Esophagus squamous epithelium (tissue), 5 donors: ENCODE measurements at regions not wholly inside any gene's neighbourhood (a gene's known extent, or its start where the extent isn't known, plus 50 kb on each side); places are given as distances from the start of the nearest gene placed in this dataset.
"Not testable (repeated sequence)": the region's sequence is repeated elsewhere in the genome, so short reads cannot be mapped to it uniquely, and the experiment has no call there.

Experiments used
- DNase-seq: peaks from one replicate; lab custom pipeline; 2025; lab: John Stamatoyannopoulos, UW
- H3K27ac ChIP-seq, 4 donors: fragments of 200-600 bp; sonication (generic); one replicate each; pipeline ENCODE4 v1.5.1; 2016 to 2019; ENCODE audit warnings: mild to moderate bottlenecking in 1 of 4
- H3K27me3 ChIP-seq, 4 donors: fragments of 200-600 bp; sonication (generic); 1 replicate in 3 of 4; 2 replicates in 1 of 4; pipeline versions ENCODE4 v1.5.1 to v1.6.0; 2017 to 2021; ENCODE audit warnings: antibody characterized with exemption in 1 of 4
- H3K36me3 ChIP-seq, 3 donors: fragments of 200-600 bp; sonication (generic); one replicate each; pipeline ENCODE4 v1.5.1; 2016 to 2019
- H3K4me1 ChIP-seq, 3 donors: fragments of 200-600 bp; sonication (generic); one replicate each; pipeline ENCODE4 v1.5.1; 2017 to 2019
- H3K4me3 ChIP-seq, 4 donors: fragments of 200-600 bp; sonication (generic); 1 replicate in 3 of 4; 2 replicates in 1 of 4; pipeline ENCODE4 v1.5.1; 2016 to 2019; ENCODE audit warnings: mild to moderate bottlenecking in 2 of 4, moderate library complexity in 1 of 4
- H3K9me3 ChIP-seq, 3 donors: fragments of 200-600 bp; sonication (generic); one replicate each; pipeline ENCODE4 v1.5.1; 2016 to 2019
- POLR2A ChIP-seq, 4 donors: fragments of 450-650 bp; IDR thresholded peaks; one replicate each; pipeline ENCODE4 v1.6.1; 2017; ENCODE audit warnings: antibody characterized with exemption in 4 of 4, mild to moderate bottlenecking in 4 of 4, moderate library complexity in 3 of 4
- WGBS, 2 donors: methylation state at CpG; one replicate each; pipeline ENCODE4 v1.1.5; 2018; 5-methylcytosine and 5-hydroxymethylcytosine counted together
- intact Hi-C: fragments of 100-400 bp; cut with DNase I; formaldehyde crosslinking; loops from one replicate; pipeline ENCODE4 v1.15.0; 2022
- TF ChIP-seq, protein P1 (sequence below), 6 experiments: fragments of 450-650 bp in 4 of 6; fragments of 200-600 bp in 2 of 6; sonication (generic) in 2 of 6; IDR thresholded peaks; one replicate each; pipeline ENCODE4 v1.5.1; 2016 to 2019; ENCODE audit warnings: antibody characterized with exemption in 6 of 6, mild to moderate bottlenecking in 4 of 6, moderate library complexity in 4 of 6
- donor health status: DM: yes; HTN: yes; CAD: no.

DNA sequence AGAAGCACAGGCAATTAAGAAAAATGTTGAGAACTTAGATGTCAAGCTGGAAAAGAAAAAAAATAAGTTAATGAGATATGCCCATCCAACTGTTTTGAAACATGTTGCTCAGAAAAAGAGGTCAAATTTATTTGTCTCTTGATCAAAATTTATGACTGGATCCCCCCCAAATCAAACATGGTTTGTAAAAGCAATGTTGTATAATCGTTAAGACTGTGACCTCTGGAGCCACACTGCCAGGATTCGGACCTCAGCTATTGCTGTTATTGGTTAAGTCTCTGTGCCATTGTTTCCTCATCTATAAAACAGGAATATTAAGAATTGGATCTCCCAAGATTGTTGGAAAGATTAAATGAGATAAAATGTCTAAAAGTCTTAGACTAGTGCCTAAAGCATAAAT lies 51.9 kb upstream of the LRRK2 start:
- no peak overlapping the region for H3K27ac ChIP-seq
- H3K27me3 ChIP-seq, result no peaks in the 10 kb centered on the region
- no peaks in the 10 kb centered on the region for H3K36me3 ChIP-seq
- H3K4me1 ChIP-seq, result no peaks in the 10 kb centered on the region
- intact Hi-C loops, result no loop called here
- H3K9me3 ChIP-seq, result no peaks in the 10 kb centered on the region
- no peak for DNase-seq
- WGBS, 2 donors, result 52 to 75% methylated on average over 2 of the region's 2 CpGs
- TF ChIP-seq, protein P1, sequence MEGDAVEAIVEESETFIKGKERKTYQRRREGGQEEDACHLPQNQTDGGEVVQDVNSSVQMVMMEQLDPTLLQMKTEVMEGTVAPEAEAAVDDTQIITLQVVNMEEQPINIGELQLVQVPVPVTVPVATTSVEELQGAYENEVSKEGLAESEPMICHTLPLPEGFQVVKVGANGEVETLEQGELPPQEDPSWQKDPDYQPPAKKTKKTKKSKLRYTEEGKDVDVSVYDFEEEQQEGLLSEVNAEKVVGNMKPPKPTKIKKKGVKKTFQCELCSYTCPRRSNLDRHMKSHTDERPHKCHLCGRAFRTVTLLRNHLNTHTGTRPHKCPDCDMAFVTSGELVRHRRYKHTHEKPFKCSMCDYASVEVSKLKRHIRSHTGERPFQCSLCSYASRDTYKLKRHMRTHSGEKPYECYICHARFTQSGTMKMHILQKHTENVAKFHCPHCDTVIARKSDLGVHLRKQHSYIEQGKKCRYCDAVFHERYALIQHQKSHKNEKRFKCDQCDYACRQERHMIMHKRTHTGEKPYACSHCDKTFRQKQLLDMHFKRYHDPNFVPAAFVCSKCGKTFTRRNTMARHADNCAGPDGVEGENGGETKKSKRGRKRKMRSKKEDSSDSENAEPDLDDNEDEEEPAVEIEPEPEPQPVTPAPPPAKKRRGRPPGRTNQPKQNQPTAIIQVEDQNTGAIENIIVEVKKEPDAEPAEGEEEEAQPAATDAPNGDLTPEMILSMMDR (IDR thresholded peaks at IDR 0.05), result no peak
- TF ChIP-seq POLR2A (IDR thresholded peaks at IDR 0.05), result no peak
- no peak overlapping the region for H3K4me3 ChIP-seq

DNA sequence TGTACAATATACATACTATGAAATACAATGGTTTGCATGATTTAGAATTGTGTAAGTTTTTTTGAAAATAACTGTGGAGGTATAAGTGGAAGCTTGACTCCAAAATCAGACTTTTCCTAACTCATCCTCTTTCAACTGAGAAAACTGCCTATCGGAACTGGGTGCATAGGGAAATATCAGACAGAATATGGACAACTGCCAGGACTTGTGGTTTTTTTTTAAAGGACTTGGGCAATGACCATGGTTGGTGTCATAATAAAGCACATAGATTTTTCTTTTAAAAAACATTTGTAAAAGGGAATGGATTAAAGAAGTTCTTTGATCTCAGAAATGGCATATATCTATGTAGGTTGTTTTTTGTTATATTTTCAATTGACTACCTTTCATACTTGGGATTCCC lies 53.3 kb upstream of the LRRK2 start:
- DNase-seq, result no peak

GRCh38 chr12:40171066-40171465 lies 53.7 kb upstream of the LRRK2 start:
- no peak for DNase-seq
- Histone ChIP-seq H3K27ac (no peak overlapping the region), H3K4me1 (no peaks in the 10 kb centered on the region), H3K36me3 (no peaks in the 10 kb centered on the region), H3K4me3 (no peak overlapping the region), H3K9me3 (no peaks in the 10 kb centered on the region), H3K27me3 (no peaks in the 10 kb centered on the region)
- intact Hi-C loops, result no loop called here
- TF ChIP-seq, protein P1 (IDR thresholded peaks at IDR 0.05), result no peak
- no peak for TF ChIP-seq POLR2A (IDR thresholded peaks at IDR 0.05)
- WGBS, 2 donors, result 81 to 84% methylated on average over 1 of the region's 1 CpG

More for the DNA sequence above, 53.3 kb upstream of the LRRK2 start:
- no peak for TF ChIP-seq POLR2A (IDR thresholded peaks at IDR 0.05)
- TF ChIP-seq, protein P1 (IDR thresholded peaks at IDR 0.05), result no peak
- no peak overlapping the region for H3K27ac ChIP-seq
- H3K9me3 ChIP-seq, result no peaks in the 10 kb centered on the region
- no peaks in the 10 kb centered on the region for H3K4me1 ChIP-seq
- H3K27me3 ChIP-seq, result no peaks in the 10 kb centered on the region
- intact Hi-C loops, result no loop called here
- 61 to 76% methylated on average over 1 of the region's 1 CpG for WGBS, 2 donors
- H3K4me3 ChIP-seq, result no peak overlapping the region
- H3K36me3 ChIP-seq, result no peaks in the 10 kb centered on the region

DNA sequence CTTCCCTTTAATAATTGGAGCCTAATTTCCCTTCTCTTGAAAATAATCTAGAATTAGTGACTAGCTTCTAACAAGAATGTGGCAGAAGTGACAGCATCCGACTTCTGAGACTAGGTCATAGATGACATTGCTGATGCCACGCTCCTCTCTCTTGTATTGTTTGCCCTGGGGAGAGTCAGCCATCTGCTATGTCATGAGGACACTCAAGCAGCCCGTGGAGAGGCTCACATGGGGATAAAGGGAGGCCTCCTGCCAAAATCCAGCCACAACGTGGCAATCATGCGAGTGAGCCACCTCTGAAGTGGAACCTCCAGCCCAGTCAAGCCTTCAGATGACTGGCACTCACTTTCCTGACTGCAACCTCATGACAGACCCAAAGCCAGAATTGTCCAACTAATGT lies 54.2 kb upstream of the LRRK2 start:
- WGBS, 2 donors, result 55 to 67% methylated on average over 4 to 5 of the region's 5 CpGs
- no peaks in the 10 kb centered on the region for H3K4me1 ChIP-seq
- TF ChIP-seq, protein P1 (IDR thresholded peaks at IDR 0.05), result no peak
- no peak for TF ChIP-seq POLR2A (IDR thresholded peaks at IDR 0.05)
- no peaks in the 10 kb centered on the region for H3K36me3 ChIP-seq
- no peak for DNase-seq
- no peaks in the 10 kb centered on the region for H3K27me3 ChIP-seq
- no peak overlapping the region for H3K4me3 ChIP-seq
- no peaks in the 10 kb centered on the region for H3K9me3 ChIP-seq
- intact Hi-C loops, result no loop called here
- no peak overlapping the region for H3K27ac ChIP-seq

- H3K27me3 ChIP-seq, result no peaks in the 10 kb centered on the region
- 41 to 43% methylated on average over 2 of the region's 2 CpGs for WGBS, 2 donors
- DNase-seq, result no peak
- H3K9me3 ChIP-seq, result no peaks in the 10 kb centered on the region
- H3K36me3 ChIP-seq, result no peaks in the 10 kb centered on the region
- H3K27ac ChIP-seq, result no peak overlapping the region
- no peak overlapping the region for H3K4me3 ChIP-seq
- no peaks in the 10 kb centered on the region for H3K4me1 ChIP-seq
- TF ChIP-seq POLR2A (IDR thresholded peaks at IDR 0.05), result no peak
- TF ChIP-seq, protein P1 (IDR thresholded peaks at IDR 0.05), result no peak
- intact Hi-C loops, result no loop called here
These were observed 55.9 kb upstream of the LRRK2 start for GRCh38 chr12:40168868-40169267.

- H3K27ac ChIP-seq, H3K9me3 ChIP-seq, DNase-seq, intact Hi-C loops, H3K4me1 ChIP-seq, H3K36me3 ChIP-seq, H3K27me3 ChIP-seq, H3K4me3 ChIP-seq: not testable (repeated sequence)
- 71 to 81% methylated on average over 3 of the region's 3 CpGs for WGBS, 2 donors
These were observed 56.4 kb upstream of the LRRK2 start for GRCh38 chr12:40168419-40168818.
